ENCODE measurements at regions not wholly inside any gene's neighbourhood (a gene's known extent, or its start where the extent isn't known, plus 50 kb on each side); places are given as distances from the start of the nearest gene placed in this dataset.

GRCh38 chr13:53623146-53623545, 594.5 kb downstream of the OLFM4 start:
- DNase-seq (ENCODE audit: extremely low spot score in 2 of 2) = no peak
- no peaks in the 10 kb centered on the region for H3K36me3 ChIP-seq
- no peaks in the 10 kb centered on the region for H3K9me3 ChIP-seq
- no peak overlapping the region for H3K4me3 ChIP-seq
- no peak overlapping the region for H3K27ac ChIP-seq
- no peaks in the 10 kb centered on the region for H3K27me3 ChIP-seq
- no peak for TF ChIP-seq POLR2A (IDR thresholded peaks at IDR 0.05)
- TF ChIP-seq POLR2AphosphoS5 (IDR thresholded peaks at IDR 0.05; ENCODE audit: insufficient read depth in 1 of 2, low read depth in 1 of 2) = no peak
- no peak for TF ChIP-seq CTCF (IDR thresholded peaks at IDR 0.05)
- H3K4me1 ChIP-seq = no peaks in the 10 kb centered on the region
- intact Hi-C loops (cut with DNase I) = no loop called here

GRCh38 chr13:53631511-53631910, 602.9 kb downstream of the OLFM4 start:
- H3K9me3 ChIP-seq = no peaks in the 10 kb centered on the region
- TF ChIP-seq CTCF (IDR thresholded peaks at IDR 0.05) (no peak), POLR2AphosphoS5 (IDR thresholded peaks at IDR 0.05; ENCODE audit: insufficient read depth in 1 of 2, low read depth in 1 of 2) (no peak), POLR2A (IDR thresholded peaks at IDR 0.05) (no peak)
- DNase-seq (ENCODE audit: extremely low spot score in 2 of 2) = no peak
- intact Hi-C loops (cut with DNase I) = no loop called here
- no peaks in the 10 kb centered on the region for H3K27me3 ChIP-seq
- no peaks in the 10 kb centered on the region for H3K36me3 ChIP-seq
- no peak overlapping the region for H3K27ac ChIP-seq
- H3K4me1 ChIP-seq = no peaks in the 10 kb centered on the region
- no peak overlapping the region for H3K4me3 ChIP-seq

GRCh38 chr13:53638040-53638439, 609.4 kb downstream of the OLFM4 start:
- no peak overlapping the region for H3K27ac ChIP-seq
- DNase-seq (ENCODE audit: extremely low spot score in 2 of 2) = no peak
- H3K27me3 ChIP-seq = no peaks in the 10 kb centered on the region
- intact Hi-C loops (cut with DNase I) = no loop called here
- no peaks in the 10 kb centered on the region for H3K9me3 ChIP-seq
- no peaks in the 10 kb centered on the region for H3K36me3 ChIP-seq
- H3K4me3 ChIP-seq = no peak overlapping the region
- TF ChIP-seq CTCF (IDR thresholded peaks at IDR 0.05) = no peak
- TF ChIP-seq POLR2A (IDR thresholded peaks at IDR 0.05) = no peak
- no peak for TF ChIP-seq POLR2AphosphoS5 (IDR thresholded peaks at IDR 0.05; ENCODE audit: insufficient read depth in 1 of 2, low read depth in 1 of 2)
- H3K4me1 ChIP-seq = no peaks in the 10 kb centered on the region

- Histone ChIP-seq H3K9me3 (no peaks in the 10 kb centered on the region), H3K27ac (no peak overlapping the region), H3K4me3 (no peak overlapping the region), H3K36me3 (no peaks in the 10 kb centered on the region), H3K27me3 (no peaks in the 10 kb centered on the region), H3K4me1 (no peaks in the 10 kb centered on the region)
- intact Hi-C loops (cut with DNase I) = no loop called here
- no peak for TF ChIP-seq POLR2AphosphoS5 (IDR thresholded peaks at IDR 0.05; ENCODE audit: insufficient read depth in 1 of 2, low read depth in 1 of 2)
- no peak for TF ChIP-seq CTCF (IDR thresholded peaks at IDR 0.05)
- no peak for TF ChIP-seq POLR2A (IDR thresholded peaks at IDR 0.05)
- DNase-seq (ENCODE audit: extremely low spot score in 2 of 2) = no peak
Measured at GRCh38 chr13:53642306-53642705, 613.7 kb downstream of the OLFM4 start.

GRCh38 chr13:53648673-53649072, 620.1 kb downstream of the OLFM4 start:
- Histone ChIP-seq H3K27me3 (no peaks in the 10 kb centered on the region), H3K36me3 (no peaks in the 10 kb centered on the region), H3K4me1 (no peaks in the 10 kb centered on the region), H3K9me3 (no peaks in the 10 kb centered on the region), H3K4me3 (no peak overlapping the region), H3K27ac (no peak overlapping the region)
- no peak for TF ChIP-seq POLR2AphosphoS5 (IDR thresholded peaks at IDR 0.05; ENCODE audit: insufficient read depth in 1 of 2, low read depth in 1 of 2)
- no peak for TF ChIP-seq CTCF (IDR thresholded peaks at IDR 0.05)
- TF ChIP-seq POLR2A (IDR thresholded peaks at IDR 0.05) = no peak
- intact Hi-C loops (cut with DNase I) = no loop called here
- no peak for DNase-seq (ENCODE audit: extremely low spot score in 2 of 2)
